ENCODE measurements at regions not wholly inside any gene's neighbourhood (a gene's known extent, or its start where the extent isn't known, plus 50 kb on each side); places are given as distances from the start of the nearest gene placed in this dataset.

- no peak for TF ChIP-seq NRF1 (conservative IDR thresholded peaks at IDR 0.05; ENCODE audit: low read depth, low read length)
- TF ChIP-seq NR2F1 (conservative IDR thresholded peaks at IDR 0.05): no peak
- TF ChIP-seq DPF2 (IDR thresholded peaks at IDR 0.05): no peak
- TF ChIP-seq POLR2AphosphoS2 (IDR thresholded peaks at IDR 0.05; ENCODE audit: low read depth, low read length): no peak
- TF ChIP-seq SIN3A (IDR thresholded peaks at IDR 0.05; ENCODE audit: low read depth, low read length): no peak
- TF ChIP-seq SIX5 (IDR thresholded peaks at IDR 0.05; ENCODE audit: low read depth, low read length, severe bottlenecking): no peak
- no peak for TF ChIP-seq RB1 (IDR thresholded peaks at IDR 0.05; ENCODE audit: borderline replicate concordance)
- TF ChIP-seq NFYB (IDR thresholded peaks at IDR 0.05; ENCODE audit: insufficient read depth, low read depth, low read length): no peak
- TF ChIP-seq STAT3 (IDR thresholded peaks at IDR 0.05; ENCODE audit: low read depth, low read length): no peak
- TF ChIP-seq ZZZ3 (IDR thresholded peaks at IDR 0.05; ENCODE audit: control insufficient read depth, insufficient read length, low read depth): no peak
- TF ChIP-seq SUZ12 (IDR thresholded peaks at IDR 0.05; ENCODE audit: unreplicated experiment): no peak
- TF ChIP-seq ZSCAN29 (IDR thresholded peaks at IDR 0.05): no peak
- TF ChIP-seq MTA3 (IDR thresholded peaks at IDR 0.05; ENCODE audit: borderline replicate concordance, low read length): no peak
- TF ChIP-seq ZNF24 (IDR thresholded peaks at IDR 0.05): no peak
- no peak for TF ChIP-seq STAT1 (conservative IDR thresholded peaks at IDR 0.05)
- TF ChIP-seq SRF (IDR thresholded peaks at IDR 0.05; ENCODE audit: low read depth in 2 of 2, low read length in 2 of 2): no peak
- no peak for TF ChIP-seq ASH2L (IDR thresholded peaks at IDR 0.05; ENCODE audit: borderline replicate concordance, low read depth)
- TF ChIP-seq ZNF274 (IDR thresholded peaks at IDR 0.05; ENCODE audit: insufficient read depth, insufficient read length): no peak
- no peak for TF ChIP-seq KAT2A (conservative IDR thresholded peaks at IDR 0.05; ENCODE audit: control insufficient read depth, low read depth, low read length)
- ATAC-seq (no peak), FAIRE-seq (no peak)
Measured at GRCh38 chr13:60893801-60894200, 496.8 kb downstream of the TDRD3 start.

More at GRCh38 chr13:60893801-60894200, 496.8 kb downstream of the TDRD3 start:
- CTCF ChIA-PET: no interaction called here
- Histone ChIP-seq H3K9ac (ENCODE audit: control insufficient read depth, insufficient read depth, low read length) (no peak overlapping the region), H2AFZ (ENCODE audit: control insufficient read depth, low read depth, low read length) (no peak overlapping the region), H4K20me1 (ENCODE audit: control insufficient read depth, insufficient read depth) (no peaks in the 10 kb centered on the region), H3K9me3 (replicated peaks; ENCODE audit: control insufficient read depth, insufficient read depth, low read length) (no peaks in the 10 kb centered on the region), H3K27me3 (replicated peaks in 1 of 2; ENCODE audit: control insufficient read depth in 2 of 2, insufficient read depth in 2 of 2, low read length in 1 of 2) (no peaks in the 10 kb centered on the region), H3K4me2 (ENCODE audit: control insufficient read depth, insufficient read depth) (no peak overlapping the region), H3K4me1 (ENCODE audit: control insufficient read depth, insufficient read depth, low read length) (no peaks in the 10 kb centered on the region), H3K79me2 (ENCODE audit: control insufficient read depth, insufficient read depth, low read length) (no peaks in the 10 kb centered on the region), H3K36me3 (ENCODE audit: control insufficient read depth in 2 of 2, insufficient read depth in 2 of 2, low read length in 1 of 2) (no peaks in the 10 kb centered on the region), H3K27ac (ENCODE audit: control insufficient read depth, insufficient read depth) (no peak overlapping the region), H3K4me3 (no peak overlapping the region)
- WGBS (ENCODE audit: insufficient coverage, insufficient replicate concordance, low lambda C conversion rate, missing lambda C conversion rate): 43% methylated on average over 1 of the region's 1 CpG
- DNase-seq (ENCODE audit: low read depth, low spot score): no peak
- RAD21 ChIA-PET (ENCODE audit: unreplicated experiment): no interaction called here
- intact Hi-C loops (cut with micrococcal nuclease; ENCODE audit: unreplicated experiment): no loop called here
- SMC1A ChIA-PET (ENCODE audit: uncharacterized antibody, unreplicated experiment): no interaction called here
- POLR2A ChIA-PET: no interaction called here
- in situ Hi-C loops (cut with MboI): no loop called here
- no TSS peak for BruUV-seq (replicated peaks)

All from GM12878 (cell line).